Mucosa of stomach (tissue), 1 donor: ENCODE measurements at regions not wholly inside any gene's neighbourhood (a gene's known extent, or its start where the extent isn't known, plus 50 kb on each side); places are given as distances from the start of the nearest gene placed in this dataset.

Experiments
- H3K27me3 ChIP-seq: one replicate; pipeline ENCODE4 v1.7.0; 2013; ENCODE audit warnings: mild to moderate bottlenecking, low read length; ENCODE audit not compliant: control insufficient read depth, insufficient read depth
- H3K36me3 ChIP-seq: one replicate; pipeline ENCODE4 v1.7.0; 2013; ENCODE audit warnings: low read length; ENCODE audit not compliant: control insufficient read depth, insufficient read depth
- H3K4me1 ChIP-seq: one replicate; pipeline ENCODE4 v1.7.0; 2013; ENCODE audit warnings: mild to moderate bottlenecking, low read length; ENCODE audit not compliant: control insufficient read depth, insufficient read depth
- H3K4me3 ChIP-seq: one replicate; pipeline ENCODE4 v1.7.0; 2013; ENCODE audit warnings: low read length
- H3K9ac ChIP-seq: one replicate; pipeline ENCODE4 v1.7.0; 2013; ENCODE audit warnings: mild to moderate bottlenecking, low read length, moderate library complexity
- H3K9me3 ChIP-seq: one replicate; pipeline ENCODE4 v1.7.0; 2013; ENCODE audit warnings: mild to moderate bottlenecking, low read length, moderate library complexity; ENCODE audit not compliant: control insufficient read depth
- donor health status: Pancreatic carcinoma.

- Histone ChIP-seq H3K4me1 (no peaks in the 10 kb centered on the region), H3K27me3 (no peaks in the 10 kb centered on the region), H3K36me3 (no peaks in the 10 kb centered on the region), H3K9ac (no peak overlapping the region), H3K9me3 (no peaks in the 10 kb centered on the region), H3K4me3 (no peak overlapping the region)
Observed at GRCh38 chr12:126554625-126555024, 1489.4 kb downstream of the AACS start.

GRCh38 chr12:126557659-126558058 is 1492.4 kb downstream of the AACS start:
- Histone ChIP-seq H3K9ac (no peak overlapping the region), H3K4me3 (no peak overlapping the region), H3K4me1 (no peaks in the 10 kb centered on the region), H3K27me3 (no peaks in the 10 kb centered on the region), H3K9me3 (no peaks in the 10 kb centered on the region), H3K36me3 (no peaks in the 10 kb centered on the region)

- H3K36me3 ChIP-seq: no peaks in the 10 kb centered on the region
- H3K27me3 ChIP-seq: no peaks in the 10 kb centered on the region
- H3K9me3 ChIP-seq: no peaks in the 10 kb centered on the region
- no peaks in the 10 kb centered on the region for H3K4me1 ChIP-seq
- no peak overlapping the region for H3K9ac ChIP-seq
- H3K4me3 ChIP-seq: no peak overlapping the region
Observed at GRCh38 chr12:126558219-126558618, 1493.0 kb downstream of the AACS start.

- no peaks in the 10 kb centered on the region for H3K4me1 ChIP-seq
- H3K9me3 ChIP-seq: no peaks in the 10 kb centered on the region
- no peak overlapping the region for H3K9ac ChIP-seq
- H3K36me3 ChIP-seq: no peaks in the 10 kb centered on the region
- H3K27me3 ChIP-seq: no peaks in the 10 kb centered on the region
- no peak overlapping the region for H3K4me3 ChIP-seq
Observed at GRCh38 chr12:126558810-126559209, 1493.6 kb downstream of the AACS start.

GRCh38 chr12:126567016-126567415 is 1501.8 kb downstream of the AACS start:
- H3K36me3 ChIP-seq: no peaks in the 10 kb centered on the region

GRCh38 chr12:126569706-126570105 is 1504.5 kb downstream of the AACS start:
- no peak overlapping the region for H3K9ac ChIP-seq
- H3K4me3 ChIP-seq: no peak overlapping the region
- no peaks in the 10 kb centered on the region for H3K4me1 ChIP-seq
- no peaks in the 10 kb centered on the region for H3K27me3 ChIP-seq
- H3K9me3 ChIP-seq: no peaks in the 10 kb centered on the region
- H3K36me3 ChIP-seq: no peaks in the 10 kb centered on the region

More at GRCh38 chr12:126567016-126567415, 1501.8 kb downstream of the AACS start:
- Histone ChIP-seq H3K9ac (no peak overlapping the region), H3K27me3 (no peaks in the 10 kb centered on the region), H3K9me3 (no peaks in the 10 kb centered on the region), H3K4me3 (no peak overlapping the region), H3K4me1 (no peaks in the 10 kb centered on the region)

GRCh38 chr12:126570566-126570965 is 1505.3 kb downstream of the AACS start:
- no peaks in the 10 kb centered on the region for H3K9me3 ChIP-seq
- no peaks in the 10 kb centered on the region for H3K36me3 ChIP-seq
- no peaks in the 10 kb centered on the region for H3K4me1 ChIP-seq
- H3K27me3 ChIP-seq: no peaks in the 10 kb centered on the region
- H3K9ac ChIP-seq: no peak overlapping the region
- H3K4me3 ChIP-seq: no peak overlapping the region

GRCh38 chr12:126572170-126572569 is 1506.9 kb downstream of the AACS start:
- Histone ChIP-seq H3K9me3 (no peaks in the 10 kb centered on the region), H3K4me3 (no peak overlapping the region), H3K36me3 (no peaks in the 10 kb centered on the region), H3K4me1 (no peaks in the 10 kb centered on the region), H3K9ac (no peak overlapping the region), H3K27me3 (no peaks in the 10 kb centered on the region)

- Histone ChIP-seq H3K9me3 (no peaks in the 10 kb centered on the region), H3K36me3 (no peaks in the 10 kb centered on the region)
Observed at GRCh38 chr12:126581655-126582054, 1516.4 kb downstream of the AACS start.

GRCh38 chr12:126582231-126582630 is 1517.0 kb downstream of the AACS start:
- Histone ChIP-seq H3K27me3 (no peaks in the 10 kb centered on the region), H3K9ac (no peak overlapping the region), H3K36me3 (no peaks in the 10 kb centered on the region), H3K9me3 (no peaks in the 10 kb centered on the region), H3K4me3 (no peak overlapping the region), H3K4me1 (no peaks in the 10 kb centered on the region)

More at GRCh38 chr12:126581655-126582054, 1516.4 kb downstream of the AACS start:
- Histone ChIP-seq H3K9ac (no peak overlapping the region), H3K4me3 (no peak overlapping the region), H3K27me3 (no peaks in the 10 kb centered on the region), H3K4me1 (no peaks in the 10 kb centered on the region)

- Histone ChIP-seq H3K4me1 (no peaks in the 10 kb centered on the region), H3K9me3 (no peaks in the 10 kb centered on the region), H3K9ac (no peak overlapping the region), H3K36me3 (no peaks in the 10 kb centered on the region), H3K4me3 (no peak overlapping the region), H3K27me3 (no peaks in the 10 kb centered on the region)
Observed at GRCh38 chr12:126588586-126589249, 1523.5 kb downstream of the AACS start.

GRCh38 chr12:126591533-126591932 is 1526.3 kb downstream of the AACS start:
- Histone ChIP-seq H3K9me3 (no peaks in the 10 kb centered on the region), H3K9ac (no peak overlapping the region), H3K36me3 (no peaks in the 10 kb centered on the region), H3K27me3 (no peaks in the 10 kb centered on the region), H3K4me1 (no peaks in the 10 kb centered on the region), H3K4me3 (no peak overlapping the region)
